PC-3 (cell line): ENCODE measurements at regions not wholly inside any gene's neighbourhood (a gene's known extent, or its start where the extent isn't known, plus 50 kb on each side); places are given as distances from the start of the nearest gene placed in this dataset.

ENCODE experiments used
- ATAC-seq: fragments of 200-7000 bp; cut with Tn5 transposase; 2 replicates; pipeline ENCODE4 v1.9.1; 2020; ENCODE audit warnings: mild to moderate bottlenecking, moderate library complexity
- BruUV-seq: library from RNA; stranded (reverse); fragments of 400-500 nt; replicated peaks from 2 replicates; lab custom pipeline; 2021; lab: Mats Ljungman, UMichigan
- CTCF ChIA-PET: fragments of 300-600 bp; sonication (Branson Sonifier 250); formaldehyde crosslinking; loops from one replicate; lab custom pipeline; 2022; ENCODE audit warnings: antibody characterized with exemption; lab: Charles Lee
- POLR2A ChIA-PET: fragments of 300-600 bp; sonication (Branson Sonifier 250); formaldehyde crosslinking; loops from one replicate; lab custom pipeline; 2022; ENCODE audit warnings: antibody characterized with exemption; ENCODE audit not compliant: unreplicated experiment; lab: Charles Lee
- DNase-seq: peaks from one replicate; pipeline ENCODE4 v3.0.0-alpha.2; 2015
- H2AFZ ChIP-seq: fragments of 300-600 bp; sonication (generic); 2 replicates; pipeline ENCODE4 v1.6.0; 2016; ENCODE audit warnings: antibody characterized with exemption, low read length
- H3F3A ChIP-seq: fragments of 300-600 bp; sonication (generic); one replicate; pipeline ENCODE4 v1.6.0; 2017; ENCODE audit warnings: antibody characterized with exemption, low read length, control low read depth, mild to moderate bottlenecking; ENCODE audit not compliant: unreplicated experiment
- H3K27ac ChIP-seq: fragments of 300-600 bp; sonication (generic); 2 replicates; pipeline ENCODE4 v1.5.1; 2016; ENCODE audit warnings: mild to moderate bottlenecking, low read length
- H3K27me3 ChIP-seq: fragments of 300-600 bp; sonication (generic); 2 replicates; pipeline ENCODE4 v1.6.1; 2016; ENCODE audit warnings: low read length, mixed read lengths
- H3K36me3 ChIP-seq: fragments of 300-600 bp; sonication (generic); 2 replicates; pipeline ENCODE4 v1.6.1; 2016; ENCODE audit warnings: low read depth, mixed run types, low read length, mixed read lengths
- H3K4me1 ChIP-seq: fragments of 300-600 bp; sonication (generic); 2 replicates; pipeline ENCODE4 v1.5.1; 2016; ENCODE audit warnings: low read length; ENCODE audit not compliant: insufficient read depth
- H3K4me2 ChIP-seq: fragments of 300-600 bp; sonication (generic); 2 replicates; pipeline ENCODE4 v1.6.0; 2016; ENCODE audit warnings: low read length
- H3K4me3 ChIP-seq: fragments of 300-600 bp; sonication (generic); 2 replicates; pipeline ENCODE4 v1.5.1; 2016; ENCODE audit warnings: mild to moderate bottlenecking, low read length, mixed read lengths
- H3K79me2 ChIP-seq: fragments of 300-600 bp; sonication (generic); 2 replicates; pipeline ENCODE4 v1.6.1; 2017; ENCODE audit warnings: low read length, mixed read lengths
- H3K9ac ChIP-seq: fragments of 300-600 bp; sonication (generic); 2 replicates; pipeline ENCODE4 v1.6.0; 2016; ENCODE audit warnings: mild to moderate bottlenecking, low read length
- H3K9me2 ChIP-seq: fragments of 300-600 bp; sonication (generic); replicated peaks from 2 replicates; pipeline ENCODE4 v1.6.1; 2016; ENCODE audit warnings: mixed run types, low read length, mixed read lengths
- H3K9me3 ChIP-seq: fragments of 300-600 bp; sonication (generic); 2 replicates; pipeline ENCODE4 v1.6.1; 2016; ENCODE audit warnings: low read length, mixed read lengths
- H4K20me1 ChIP-seq: fragments of 300-600 bp; sonication (generic); 2 replicates; pipeline ENCODE4 v1.6.1; 2016; ENCODE audit warnings: low read length, mixed read lengths
- EZH2 ChIP-seq: fragments of 300-600 bp; sonication (generic); IDR thresholded peaks from one replicate; pipeline ENCODE4 v1.6.1; 2017; ENCODE audit warnings: antibody characterized with exemption, mild to moderate bottlenecking, low read length; ENCODE audit not compliant: unreplicated experiment
- EZH2phosphoT487 ChIP-seq: fragments of 300-600 bp; sonication (generic); IDR thresholded peaks from 2 replicates; pipeline ENCODE4 v1.6.1; 2018; ENCODE audit warnings: mild to moderate bottlenecking, antibody characterized with exemption, low read length, borderline replicate concordance
- intact Hi-C: fragments of 100-400 bp; cut with micrococcal nuclease; formaldehyde crosslinking; loops from 2 replicates; pipeline ENCODE4 v1.9.0; 2023
- TF ChIP-seq, protein P1 (sequence below): fragments of 300-600 bp; sonication (generic); conservative IDR thresholded peaks from 2 replicates; pipeline ENCODE4 v1.5.1; 2017; ENCODE audit warnings: antibody characterized with exemption, low read depth, mild to moderate bottlenecking, low read length

GRCh38 chrX:123060986-123061385 lies 123.1 kb upstream of the GRIA3 start:
- no TSS peak for BruUV-seq

GRCh38 chrX:123064053-123064452 lies 120.0 kb upstream of the GRIA3 start:
- H3K4me1 ChIP-seq, result no peaks in the 10 kb centered on the region
- H3K36me3 ChIP-seq, result no peaks in the 10 kb centered on the region
- CTCF ChIA-PET, result no interaction called here
- no peak overlapping the region for H3K9ac ChIP-seq
- no peak overlapping the region for H3K4me3 ChIP-seq
- no peaks in the 10 kb centered on the region for H3K9me3 ChIP-seq
- no peaks in the 10 kb centered on the region for H3K9me2 ChIP-seq
- no peaks in the 10 kb centered on the region for H4K20me1 ChIP-seq
- BruUV-seq, result no TSS peak
- no peaks in the 10 kb centered on the region for H3K79me2 ChIP-seq
- POLR2A ChIA-PET, result no interaction called here
- no peak overlapping the region for H3K4me2 ChIP-seq
- no peak for TF ChIP-seq EZH2phosphoT487
- TF ChIP-seq, protein P1, sequence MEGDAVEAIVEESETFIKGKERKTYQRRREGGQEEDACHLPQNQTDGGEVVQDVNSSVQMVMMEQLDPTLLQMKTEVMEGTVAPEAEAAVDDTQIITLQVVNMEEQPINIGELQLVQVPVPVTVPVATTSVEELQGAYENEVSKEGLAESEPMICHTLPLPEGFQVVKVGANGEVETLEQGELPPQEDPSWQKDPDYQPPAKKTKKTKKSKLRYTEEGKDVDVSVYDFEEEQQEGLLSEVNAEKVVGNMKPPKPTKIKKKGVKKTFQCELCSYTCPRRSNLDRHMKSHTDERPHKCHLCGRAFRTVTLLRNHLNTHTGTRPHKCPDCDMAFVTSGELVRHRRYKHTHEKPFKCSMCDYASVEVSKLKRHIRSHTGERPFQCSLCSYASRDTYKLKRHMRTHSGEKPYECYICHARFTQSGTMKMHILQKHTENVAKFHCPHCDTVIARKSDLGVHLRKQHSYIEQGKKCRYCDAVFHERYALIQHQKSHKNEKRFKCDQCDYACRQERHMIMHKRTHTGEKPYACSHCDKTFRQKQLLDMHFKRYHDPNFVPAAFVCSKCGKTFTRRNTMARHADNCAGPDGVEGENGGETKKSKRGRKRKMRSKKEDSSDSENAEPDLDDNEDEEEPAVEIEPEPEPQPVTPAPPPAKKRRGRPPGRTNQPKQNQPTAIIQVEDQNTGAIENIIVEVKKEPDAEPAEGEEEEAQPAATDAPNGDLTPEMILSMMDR, result no peak
- no peak for TF ChIP-seq EZH2
- no peak overlapping the region for H2AFZ ChIP-seq
- no peak overlapping the region for H3K27ac ChIP-seq
- ATAC-seq (no peak), DNase-seq (no peak)
- no peaks in the 10 kb centered on the region for H3K27me3 ChIP-seq
- intact Hi-C loops, result no loop called here
- no peaks in the 10 kb centered on the region for H3F3A ChIP-seq

More at GRCh38 chrX:123060986-123061385, 123.1 kb upstream of the GRIA3 start:
- Histone ChIP-seq H3K36me3 (no peaks in the 10 kb centered on the region), H3K4me1 (no peaks in the 10 kb centered on the region), H3K79me2 (no peaks in the 10 kb centered on the region), H3K9ac (no peak overlapping the region), H3K27ac (no peak overlapping the region), H4K20me1 (no peaks in the 10 kb centered on the region), H3K9me3 (no peaks in the 10 kb centered on the region), H3K27me3 (no peaks in the 10 kb centered on the region), H3F3A (no peaks in the 10 kb centered on the region), H3K9me2 (no peaks in the 10 kb centered on the region), H3K4me3 (no peak overlapping the region), H2AFZ (no peak overlapping the region), H3K4me2 (no peak overlapping the region)
- intact Hi-C loops, result no loop called here
- ChIA-PET POLR2A (no interaction called here), CTCF (no interaction called here)
- DNase-seq, result no peak
- no peak for TF ChIP-seq EZH2phosphoT487
- TF ChIP-seq EZH2, result no peak
- TF ChIP-seq, protein P1, result no peak
- ATAC-seq, result no peak

DNA sequence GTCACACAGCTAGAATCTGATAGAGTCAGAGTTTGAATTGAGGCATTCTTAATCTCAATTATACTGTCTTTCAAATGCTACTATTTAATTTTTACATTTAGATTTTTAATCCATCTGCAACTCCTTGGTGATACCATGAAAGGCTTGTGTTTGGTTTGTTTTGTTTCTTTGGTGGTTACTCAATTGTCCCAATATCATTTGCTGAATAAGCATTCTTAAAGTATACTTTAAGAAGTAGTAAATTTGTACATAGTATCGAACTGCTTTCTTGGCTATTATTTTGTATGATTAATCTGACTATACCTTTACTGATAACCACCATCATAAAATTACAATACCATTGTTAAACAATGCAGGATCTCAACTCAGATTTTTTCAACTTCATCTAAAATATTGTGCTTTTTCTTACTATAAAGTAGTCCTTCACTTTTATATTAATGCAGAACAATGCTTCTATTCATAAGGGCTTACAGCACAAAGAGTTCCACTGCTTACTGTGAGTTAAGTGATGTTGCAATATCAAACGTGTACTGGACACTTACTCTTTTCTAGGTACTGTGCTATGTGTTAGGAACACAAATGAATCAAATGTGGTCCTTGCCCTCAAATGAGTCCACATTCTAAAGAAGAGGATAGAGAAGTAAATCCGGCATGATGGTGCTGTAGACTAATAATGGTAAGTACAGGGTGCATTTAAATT lies 111.2 kb upstream of the GRIA3 start:
- DNase-seq (no peak), ATAC-seq (no peak)
- Histone ChIP-seq H3K27ac (no peak overlapping the region), H3K9me3 (no peaks in the 10 kb centered on the region), H3K4me3 (no peak overlapping the region), H4K20me1 (no peaks in the 10 kb centered on the region), H3K27me3 (no peaks in the 10 kb centered on the region), H3K4me1 (no peaks in the 10 kb centered on the region), H2AFZ (no peak overlapping the region), H3K36me3 (no peaks in the 10 kb centered on the region), H3K79me2 (no peaks in the 10 kb centered on the region), H3K9me2 (no peaks in the 10 kb centered on the region), H3F3A (no peaks in the 10 kb centered on the region), H3K9ac (no peak overlapping the region), H3K4me2 (no peak overlapping the region)
- no TSS peak for BruUV-seq
- no peak for TF ChIP-seq EZH2
- TF ChIP-seq EZH2phosphoT487, result no peak
- TF ChIP-seq, protein P1, result no peak
- ChIA-PET POLR2A (no interaction called here), CTCF (no interaction called here)
- intact Hi-C loops, result no loop called here
